HG03342 (cell line): ENCODE measurements at regions not wholly inside any gene's neighbourhood (a gene's known extent, or its start where the extent isn't known, plus 50 kb on each side); places are given as distances from the start of the nearest gene placed in this dataset.

Experiments
- ATAC-seq: cut with Tn5 transposase; IDR thresholded peaks from one replicate; pipeline ENCODE4 v1.9.1; 2021; ENCODE audit warnings: mild to moderate bottlenecking, moderate library complexity; ENCODE audit not compliant: unreplicated experiment

DNA sequence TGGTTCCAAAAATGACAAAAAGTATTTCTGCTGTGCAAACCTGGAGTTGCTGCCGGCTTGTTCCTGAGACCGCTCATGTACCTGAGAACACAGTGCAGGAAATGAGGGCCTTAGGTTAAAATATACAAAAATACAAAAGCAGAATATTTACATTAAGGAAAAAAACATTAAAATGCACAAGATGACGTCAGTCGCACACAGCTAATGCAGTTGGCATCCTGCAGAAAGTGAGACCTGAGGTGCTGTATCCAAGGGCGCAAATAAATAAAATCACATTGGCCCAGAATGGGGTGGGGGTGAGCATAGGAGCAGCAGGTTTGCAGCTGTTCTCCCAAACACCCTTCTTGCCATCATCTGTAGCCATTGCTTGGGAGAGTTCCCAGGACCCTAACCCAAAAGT lies 310.6 kb upstream of the BTBD3 start:
- no peak for ATAC-seq

DNA sequence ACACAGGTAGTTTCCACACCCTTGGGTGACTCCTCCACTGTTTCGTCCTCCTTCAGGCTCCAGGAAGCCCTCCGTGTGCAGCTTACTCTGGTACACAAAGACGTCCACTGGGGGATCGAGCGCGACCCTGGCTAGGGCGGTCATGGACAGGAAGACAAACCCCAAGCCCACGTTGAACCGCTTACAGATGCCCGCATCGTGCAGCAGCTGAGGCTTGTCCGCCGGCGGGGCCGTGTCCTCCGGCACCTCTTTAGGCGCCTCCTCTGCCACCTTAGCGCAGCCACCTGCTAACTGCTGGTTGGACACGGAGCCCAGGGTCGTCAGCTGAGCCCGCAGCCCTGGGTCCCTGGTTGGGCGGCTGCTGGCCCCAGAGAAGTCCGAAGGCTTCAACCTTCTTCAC lies 309.0 kb upstream of the BTBD3 start:
- no peak for ATAC-seq

DNA sequence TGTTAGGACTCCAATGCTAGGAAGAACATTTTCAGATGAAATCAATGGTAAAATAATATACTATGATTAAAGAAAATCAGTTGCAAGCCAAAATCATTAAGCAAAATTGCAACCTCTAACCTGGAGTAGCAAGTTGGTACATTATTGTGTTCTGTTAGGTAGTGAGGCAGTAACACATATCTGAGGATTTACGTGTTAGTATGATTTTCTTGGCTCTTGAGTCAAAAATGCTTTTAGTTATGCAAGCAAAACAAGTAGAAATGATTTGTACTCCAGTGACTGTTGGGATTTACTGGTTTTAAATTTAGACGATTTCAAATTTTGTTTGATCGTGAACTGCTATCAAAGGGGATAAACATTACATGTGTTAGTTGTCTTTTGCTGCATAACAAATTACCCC lies 293.0 kb upstream of the BTBD3 start:
- no peak for ATAC-seq

DNA sequence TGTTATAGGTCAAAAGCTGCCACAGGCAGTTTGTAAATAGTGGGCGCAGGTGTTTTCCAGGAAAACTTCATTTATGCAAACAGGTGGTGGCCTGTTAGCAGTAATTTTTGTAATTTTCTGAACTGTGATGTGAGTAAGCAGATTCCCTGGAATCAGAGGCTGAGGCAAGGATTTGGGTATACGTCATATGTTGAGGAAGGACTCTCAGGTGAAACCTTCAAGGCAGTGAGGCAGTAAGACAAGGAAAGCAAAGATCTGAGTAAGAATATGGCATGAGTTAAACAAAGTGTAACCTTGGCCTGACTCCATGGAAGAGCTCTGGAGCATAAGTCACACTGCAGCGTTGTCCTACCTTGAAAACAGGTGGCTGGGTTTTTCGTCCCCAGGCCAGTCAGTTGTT lies 291.1 kb upstream of the BTBD3 start:
- ATAC-seq, result no peak

GRCh38 chr20:11642866-11643265 lies 274.8 kb upstream of the BTBD3 start:
- ATAC-seq, result no peak

DNA sequence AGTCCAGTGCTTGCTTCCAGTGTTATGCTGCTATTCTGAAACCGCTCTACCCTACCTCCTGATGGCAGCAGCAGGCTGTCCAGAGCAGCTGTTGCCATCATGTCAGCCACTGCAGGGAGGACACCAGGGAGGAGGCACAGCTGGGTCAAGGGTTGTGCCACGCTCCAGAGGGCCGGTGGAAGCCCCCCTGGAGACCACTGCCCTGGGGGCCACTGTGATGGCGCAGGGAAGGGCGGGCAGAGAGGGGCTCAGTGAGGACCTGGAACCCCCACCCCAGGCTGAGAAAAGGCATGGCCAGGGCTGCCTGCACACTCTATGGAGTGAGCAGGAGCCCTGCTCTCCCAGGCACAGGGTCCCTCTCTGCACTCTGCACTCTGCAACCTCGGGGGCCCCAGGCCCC lies 271.3 kb upstream of the BTBD3 start:
- ATAC-seq, result no peak

DNA sequence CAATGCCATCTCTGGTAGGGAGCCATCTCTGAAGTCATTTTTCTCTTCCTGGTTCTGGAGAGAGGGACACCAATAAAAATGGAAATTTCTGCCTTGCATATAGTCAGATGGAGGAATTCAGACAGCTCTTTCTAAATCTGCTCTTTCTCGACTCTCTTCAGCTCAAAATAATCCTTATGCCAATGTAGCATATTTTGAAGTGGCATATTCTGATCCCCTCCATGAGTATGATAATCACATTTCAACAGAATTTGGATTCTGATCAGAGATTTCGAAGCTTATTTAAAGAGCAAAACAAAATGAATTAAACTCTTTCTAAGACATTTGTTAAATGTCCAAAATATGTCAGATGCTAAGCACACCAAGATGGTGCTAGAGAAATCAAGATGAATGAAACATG lies 267.1 kb upstream of the BTBD3 start:
- no peak for ATAC-seq

DNA sequence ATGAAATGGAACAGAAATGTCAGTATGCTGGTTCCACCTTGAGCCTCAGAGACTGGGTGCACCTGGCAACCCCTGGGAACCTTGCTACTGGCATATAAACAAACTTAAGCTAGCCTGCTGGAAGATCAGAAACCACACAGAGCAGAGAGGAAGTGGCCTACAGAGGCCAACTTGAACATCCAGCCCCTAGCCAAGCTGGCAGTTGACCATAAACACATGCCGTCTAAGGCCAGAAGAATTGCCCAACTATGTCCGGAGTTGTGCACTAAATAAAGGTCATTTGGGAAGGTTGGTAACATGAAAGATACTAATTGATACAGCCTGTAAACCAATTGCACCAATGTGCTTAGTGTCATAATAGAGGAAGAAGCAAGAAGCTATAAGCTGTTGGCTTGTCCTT lies 266.6 kb upstream of the BTBD3 start:
- ATAC-seq, result no peak

DNA sequence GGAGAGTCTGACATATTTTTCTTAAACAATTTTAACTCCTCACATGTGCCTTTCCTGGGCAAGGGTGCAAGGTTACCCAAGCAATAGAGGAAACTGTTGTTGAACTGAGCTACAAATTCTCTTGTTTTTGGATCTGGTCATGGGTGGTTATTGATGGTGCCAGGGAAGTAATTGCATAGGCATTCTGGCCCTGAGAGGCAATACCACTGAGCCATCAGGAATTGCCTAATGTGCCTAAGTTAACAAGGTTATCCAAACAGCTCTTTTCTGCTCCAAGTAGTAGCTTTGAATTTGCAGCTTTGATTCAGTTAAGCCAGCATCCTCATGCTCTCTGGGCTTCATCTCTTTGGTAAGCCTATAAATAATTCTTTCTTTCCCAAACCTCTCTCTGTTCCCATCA lies 266.0 kb upstream of the BTBD3 start:
- no peak for ATAC-seq

GRCh38 chr20:11652128-11652527 lies 265.6 kb upstream of the BTBD3 start:
- no peak for ATAC-seq

GRCh38 chr20:11654766-11655165 lies 262.9 kb upstream of the BTBD3 start:
- ATAC-seq, result no peak

DNA sequence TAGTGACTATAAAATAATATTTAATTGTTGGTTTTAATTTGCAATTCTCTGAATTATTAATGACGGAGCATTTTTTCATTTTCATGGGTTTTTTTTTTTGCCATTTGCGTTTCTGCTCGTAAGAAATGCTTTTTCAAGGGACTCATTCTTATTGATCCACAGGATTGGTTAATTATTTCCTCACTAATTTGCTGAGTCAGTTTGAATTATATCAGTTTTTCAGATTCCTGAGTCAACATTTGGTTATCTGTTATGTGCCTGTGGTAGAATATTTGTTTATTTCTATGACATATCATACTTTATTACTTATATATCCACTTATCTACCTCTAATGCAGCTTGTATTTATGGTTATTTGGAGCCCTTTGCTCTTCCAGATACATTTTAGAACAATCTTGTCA lies 257.0 kb upstream of the BTBD3 start:
- no peak for ATAC-seq

DNA sequence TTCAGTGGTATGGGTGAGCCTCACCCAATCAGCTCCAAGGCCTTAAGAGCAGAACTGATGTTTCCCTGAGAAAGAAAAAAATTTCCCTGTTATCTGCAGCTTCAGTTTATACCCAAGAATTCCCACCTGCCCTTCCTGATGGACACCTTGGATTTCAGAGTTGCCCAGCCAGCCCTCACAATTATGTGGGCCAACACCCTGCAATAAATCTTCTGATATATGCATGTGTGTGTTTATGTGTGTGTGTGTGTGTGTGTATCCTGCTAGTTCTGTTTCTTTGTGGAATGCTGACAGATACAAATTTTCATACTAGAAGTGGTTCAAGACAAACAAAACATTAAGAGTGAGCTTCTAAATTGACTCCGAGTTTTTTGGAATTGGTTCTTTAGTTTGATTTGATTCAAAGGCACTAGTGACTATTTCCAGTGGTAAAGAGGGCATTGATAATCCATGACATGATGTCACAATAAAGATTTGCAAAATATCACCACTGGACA lies 246.6 kb upstream of the BTBD3 start:
- ATAC-seq, result no peak

GRCh38 chr20:11672959-11673358 lies 244.7 kb upstream of the BTBD3 start:
- ATAC-seq, result no peak

DNA sequence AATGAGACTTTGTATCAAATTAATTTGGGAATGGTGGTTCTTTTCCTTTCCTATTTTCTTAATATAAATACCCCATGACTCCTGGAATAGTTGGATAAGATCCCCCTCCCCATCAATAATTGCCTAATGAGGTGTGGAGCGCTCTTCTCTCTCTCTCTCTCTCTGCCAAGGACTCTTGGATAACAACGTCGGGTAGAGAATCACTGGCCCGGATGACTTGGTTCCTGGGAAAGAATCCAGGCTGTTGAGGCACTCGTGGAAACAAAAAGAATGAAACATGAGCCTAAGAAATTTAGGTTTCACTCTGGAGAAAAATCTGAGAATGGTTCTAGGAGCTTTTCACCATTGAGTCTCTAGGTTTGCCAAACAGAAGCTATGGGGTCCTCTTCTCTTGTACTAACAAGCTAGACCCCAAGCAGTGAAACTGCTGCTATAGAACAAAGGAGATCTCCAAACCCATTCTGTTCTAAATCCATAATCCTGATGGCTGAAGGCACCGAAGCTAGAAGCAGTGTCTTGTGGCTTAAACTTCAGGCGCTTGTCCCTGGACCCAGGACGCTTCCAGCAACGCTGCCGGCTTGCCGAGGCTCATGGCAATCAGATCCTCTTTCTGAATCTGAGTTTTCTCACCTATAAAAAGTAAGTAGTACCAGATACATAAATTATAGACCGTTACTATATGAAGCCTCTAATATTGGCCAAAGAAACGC lies 241.6 kb upstream of the BTBD3 start:
- ATAC-seq, result no peak

GRCh38 chr20:11676630-11677287 lies 240.9 kb upstream of the BTBD3 start:
- no peak for ATAC-seq

DNA sequence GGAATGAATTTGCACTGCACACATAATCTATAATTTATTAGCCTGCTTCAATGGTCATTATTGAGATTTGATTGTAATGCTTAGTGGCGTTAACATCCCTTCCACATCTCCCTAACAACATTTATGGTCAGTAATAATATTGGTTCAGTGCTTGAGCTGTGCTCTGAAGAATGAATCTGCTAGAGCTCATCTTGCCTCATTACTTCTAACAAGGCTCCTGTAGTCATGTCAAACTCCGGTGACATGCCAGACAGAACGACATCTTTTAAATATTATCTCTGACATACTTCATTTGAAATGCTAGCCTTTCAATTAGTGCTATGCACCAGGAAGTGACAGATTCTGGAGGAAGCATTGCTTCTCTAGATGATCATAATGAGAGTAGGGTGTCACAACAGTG lies 240.3 kb upstream of the BTBD3 start:
- no peak for ATAC-seq

DNA sequence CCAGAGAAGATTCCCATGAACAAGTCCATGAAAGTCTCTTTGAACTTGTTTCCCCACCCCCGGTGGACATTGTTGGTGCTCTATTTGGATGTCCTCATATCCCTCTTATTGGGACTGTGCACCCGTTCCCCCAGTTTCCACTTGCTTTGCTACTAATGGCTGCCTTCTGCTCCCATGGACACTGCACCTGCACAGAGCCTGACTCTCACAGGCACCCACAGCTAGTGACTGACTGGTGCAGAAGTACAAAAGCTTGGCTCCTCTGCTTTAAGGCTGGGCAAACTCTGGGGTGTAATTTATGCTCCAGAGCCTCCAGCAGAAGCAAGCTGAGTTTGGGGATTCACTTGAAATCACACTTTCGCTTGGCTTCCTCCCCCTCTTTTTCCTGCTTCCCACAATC lies 239.9 kb upstream of the BTBD3 start:
- no peak for ATAC-seq

GRCh38 chr20:11682285-11682684 lies 235.4 kb upstream of the BTBD3 start:
- no peak for ATAC-seq

- no peak for ATAC-seq
Measured at GRCh38 chr20:11686195-11686594, 231.5 kb upstream of the BTBD3 start.

DNA sequence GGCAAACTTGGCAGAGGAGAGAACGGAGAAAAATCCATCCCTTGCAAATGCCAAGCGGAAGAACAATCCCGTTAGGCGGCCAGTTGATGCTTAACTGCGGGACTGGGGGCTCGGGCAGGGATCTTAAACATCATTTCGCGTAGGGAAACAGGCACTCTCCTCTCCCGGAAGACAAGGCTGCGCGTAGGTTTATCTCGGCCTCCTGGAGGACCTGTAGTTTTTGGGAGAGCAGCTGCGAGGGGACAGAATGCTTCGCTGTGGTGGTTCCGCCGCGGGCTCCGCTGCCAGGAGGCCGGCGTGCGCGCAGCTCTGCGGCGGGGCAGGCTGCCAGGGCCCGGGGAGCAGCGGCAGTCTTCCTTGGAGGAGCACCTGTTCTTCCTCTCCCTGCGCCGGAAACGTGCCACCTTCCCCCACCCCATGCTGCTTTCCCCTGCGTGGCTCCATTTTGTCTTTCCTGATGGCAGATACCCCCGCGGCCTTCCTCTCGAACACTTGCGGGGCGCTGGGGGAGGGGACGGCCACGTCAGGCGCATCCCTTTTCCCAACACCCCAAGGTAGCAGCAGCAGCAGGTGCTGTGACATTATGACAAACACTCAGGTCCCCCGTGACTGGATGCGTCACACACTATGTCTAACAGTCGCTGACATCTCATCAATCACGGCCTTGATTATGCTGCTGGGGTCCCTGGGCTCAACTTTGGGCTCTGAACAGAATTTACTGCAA lies 230.7 kb upstream of the BTBD3 start:
- no peak for ATAC-seq
